HG02571 (cell line): ENCODE measurements at regions not wholly inside any gene's neighbourhood (a gene's known extent, or its start where the extent isn't known, plus 50 kb on each side); places are given as distances from the start of the nearest gene placed in this dataset.

Experiments used
- ATAC-seq: cut with Tn5 transposase; IDR thresholded peaks from one replicate; pipeline ENCODE4 v1.9.1; 2021; ENCODE audit warnings: mild to moderate bottlenecking, moderate library complexity; ENCODE audit not compliant: unreplicated experiment

GRCh38 chr17:12365805-12366204 is 299.9 kb upstream of the MYOCD start:
- ATAC-seq, result no peak

- ATAC-seq, result no peak
Measured at GRCh38 chr17:12369065-12369464, 296.6 kb upstream of the MYOCD start.

GRCh38 chr17:12376276-12376675 is 289.4 kb upstream of the MYOCD start:
- ATAC-seq, result no peak

- ATAC-seq, result no peak
Measured at GRCh38 chr17:12386225-12386624, 279.5 kb upstream of the MYOCD start.

GRCh38 chr17:12388226-12388625 is 277.5 kb upstream of the MYOCD start:
- ATAC-seq, result no peak

GRCh38 chr17:12389421-12389820 is 276.3 kb upstream of the MYOCD start:
- no peak for ATAC-seq

- ATAC-seq, result no peak
Measured at GRCh38 chr17:12390631-12391030, 275.1 kb upstream of the MYOCD start.

GRCh38 chr17:12391468-12391867 is 274.2 kb upstream of the MYOCD start:
- no peak for ATAC-seq

GRCh38 chr17:12395733-12396354 is 269.8 kb upstream of the MYOCD start:
- ATAC-seq, result no peak

- no peak for ATAC-seq
Measured at GRCh38 chr17:12398441-12399051, 267.1 kb upstream of the MYOCD start.

- ATAC-seq, result no peak
Measured at GRCh38 chr17:12402963-12403622, 262.6 kb upstream of the MYOCD start.

GRCh38 chr17:12403881-12404398 is 261.8 kb upstream of the MYOCD start:
- ATAC-seq, result no peak

GRCh38 chr17:12406623-12407215 is 259.0 kb upstream of the MYOCD start:
- no peak for ATAC-seq

GRCh38 chr17:12407495-12408252 is 258.0 kb upstream of the MYOCD start:
- no peak for ATAC-seq

- no peak for ATAC-seq
Measured at GRCh38 chr17:12409082-12409481, 256.6 kb upstream of the MYOCD start.

GRCh38 chr17:12410717-12411116 is 255.0 kb upstream of the MYOCD start:
- no peak for ATAC-seq

- ATAC-seq, result no peak
Measured at GRCh38 chr17:12415031-12415430, 250.7 kb upstream of the MYOCD start.

GRCh38 chr17:12421077-12421476 is 244.6 kb upstream of the MYOCD start:
- ATAC-seq, result no peak

GRCh38 chr17:12421646-12422306 is 243.9 kb upstream of the MYOCD start:
- ATAC-seq, result peak; percentile 75

- no peak for ATAC-seq
Measured at GRCh38 chr17:12422651-12423050, 243.0 kb upstream of the MYOCD start.

GRCh38 chr17:12423337-12423736 is 242.4 kb upstream of the MYOCD start:
- no peak for ATAC-seq
